ENCODE measurements at regions not wholly inside any gene's neighbourhood (a gene's known extent, or its start where the extent isn't known, plus 50 kb on each side); places are given as distances from the start of the nearest gene placed in this dataset.
A peak's percentile ranks its signal among the peaks of the same experiment; 100 is the strongest.
"Not testable (repeated sequence)": the region's sequence is repeated elsewhere in the genome, so short reads cannot be mapped to it uniquely, and the experiment has no call there.

DNA sequence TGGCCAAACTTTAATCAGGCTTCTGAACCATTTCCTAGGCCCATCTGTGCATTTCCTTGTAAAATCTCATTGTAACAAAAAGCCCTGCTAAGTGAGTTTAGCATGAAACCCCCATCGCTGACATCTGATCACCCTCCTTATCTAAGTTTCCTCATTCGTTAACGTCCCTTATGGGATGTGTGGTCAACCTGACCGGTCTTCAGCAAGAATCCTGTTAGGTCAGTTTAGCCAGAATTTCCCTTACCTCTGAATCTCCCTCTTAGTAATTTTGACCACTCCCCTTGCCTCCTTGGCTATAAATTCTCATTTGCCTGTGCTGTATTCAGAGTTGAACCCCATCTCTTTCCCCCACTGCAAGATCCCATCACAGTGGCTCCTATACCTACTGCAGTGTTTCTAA lies 239.3 kb downstream of the RMST start:
- no peak overlapping the region for H3K4me3 ChIP-seq (ENCODE audit: low read depth, low read length)
- TF ChIP-seq, protein P1, sequence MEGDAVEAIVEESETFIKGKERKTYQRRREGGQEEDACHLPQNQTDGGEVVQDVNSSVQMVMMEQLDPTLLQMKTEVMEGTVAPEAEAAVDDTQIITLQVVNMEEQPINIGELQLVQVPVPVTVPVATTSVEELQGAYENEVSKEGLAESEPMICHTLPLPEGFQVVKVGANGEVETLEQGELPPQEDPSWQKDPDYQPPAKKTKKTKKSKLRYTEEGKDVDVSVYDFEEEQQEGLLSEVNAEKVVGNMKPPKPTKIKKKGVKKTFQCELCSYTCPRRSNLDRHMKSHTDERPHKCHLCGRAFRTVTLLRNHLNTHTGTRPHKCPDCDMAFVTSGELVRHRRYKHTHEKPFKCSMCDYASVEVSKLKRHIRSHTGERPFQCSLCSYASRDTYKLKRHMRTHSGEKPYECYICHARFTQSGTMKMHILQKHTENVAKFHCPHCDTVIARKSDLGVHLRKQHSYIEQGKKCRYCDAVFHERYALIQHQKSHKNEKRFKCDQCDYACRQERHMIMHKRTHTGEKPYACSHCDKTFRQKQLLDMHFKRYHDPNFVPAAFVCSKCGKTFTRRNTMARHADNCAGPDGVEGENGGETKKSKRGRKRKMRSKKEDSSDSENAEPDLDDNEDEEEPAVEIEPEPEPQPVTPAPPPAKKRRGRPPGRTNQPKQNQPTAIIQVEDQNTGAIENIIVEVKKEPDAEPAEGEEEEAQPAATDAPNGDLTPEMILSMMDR (conservative IDR thresholded peaks at IDR 0.05; ENCODE audit: low read depth, low read length): no peak
- no peak for DNase-seq (ENCODE audit: low read depth)

DNA sequence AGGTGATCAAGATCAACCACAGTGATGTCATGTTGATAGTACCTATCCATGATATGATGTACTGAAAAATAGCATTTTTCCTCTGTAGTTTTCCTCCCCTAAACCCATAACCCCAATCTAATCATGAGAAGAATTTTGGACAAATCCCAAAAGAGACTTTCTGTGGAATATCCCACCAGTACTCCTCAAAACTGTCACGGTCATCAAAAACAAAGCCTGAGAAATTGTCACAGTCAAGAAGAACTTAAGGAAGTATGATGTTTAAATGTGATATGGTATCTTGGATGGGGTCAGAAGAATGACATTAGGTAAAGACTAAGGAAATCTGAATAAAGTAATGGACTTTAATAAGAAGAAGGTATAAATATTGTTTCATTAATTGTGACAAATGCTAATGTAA lies 248.8 kb downstream of the RMST start:
- H3K4me3 ChIP-seq (ENCODE audit: low read depth, low read length): no peak overlapping the region
- TF ChIP-seq, protein P1 (conservative IDR thresholded peaks at IDR 0.05; ENCODE audit: low read depth, low read length): no peak
- DNase-seq (ENCODE audit: low read depth): no peak

DNA sequence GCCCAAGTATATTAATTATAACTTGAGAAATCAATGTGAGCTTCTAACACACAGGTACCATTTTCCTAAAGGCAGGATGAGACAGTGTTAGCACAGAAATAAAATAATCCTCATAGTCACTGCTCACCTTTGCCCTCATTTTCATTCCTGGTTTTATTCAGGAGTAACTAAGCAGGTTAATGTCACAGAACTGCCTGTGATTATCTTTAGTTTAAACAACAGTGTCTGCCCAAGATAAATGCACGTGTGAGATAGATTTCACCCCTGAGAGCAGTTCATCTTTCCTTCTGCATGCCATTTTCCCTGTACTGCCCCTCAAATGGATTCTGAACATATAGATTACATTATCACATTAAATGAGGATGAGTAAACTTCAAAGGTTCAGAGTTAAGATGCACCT lies 250.7 kb downstream of the RMST start:
- TF ChIP-seq, protein P1 (conservative IDR thresholded peaks at IDR 0.05; ENCODE audit: low read depth, low read length): no peak
- H3K4me3 ChIP-seq (ENCODE audit: low read depth, low read length): no peak overlapping the region
- DNase-seq (ENCODE audit: low read depth): no peak

DNA sequence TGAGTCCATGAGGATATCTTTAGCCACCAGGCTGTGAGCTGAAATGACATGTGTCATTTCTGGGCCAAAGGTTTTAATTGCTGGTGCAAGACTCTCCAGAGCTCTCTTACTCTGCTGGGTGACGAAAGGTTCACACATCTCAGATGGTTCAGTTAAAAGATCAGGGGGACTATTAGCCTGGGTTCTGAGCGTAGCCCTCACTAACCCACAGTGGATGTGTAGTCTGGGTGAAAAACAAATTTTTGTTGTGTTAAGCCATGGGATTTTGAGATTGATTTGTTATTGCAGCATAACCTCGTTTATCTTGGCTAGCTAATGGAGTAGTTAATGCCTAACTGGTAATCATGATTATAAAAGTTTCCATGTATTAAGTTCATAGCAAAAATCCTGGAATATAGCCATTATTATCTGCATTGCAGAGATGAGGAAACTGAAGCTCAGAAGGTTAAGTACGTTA lies 251.5 kb downstream of the RMST start:
- no peak for DNase-seq (ENCODE audit: low read depth)
- TF ChIP-seq, protein P1 (conservative IDR thresholded peaks at IDR 0.05; ENCODE audit: low read depth, low read length): no peak
- no peak overlapping the region for H3K4me3 ChIP-seq (ENCODE audit: low read depth, low read length)

DNA sequence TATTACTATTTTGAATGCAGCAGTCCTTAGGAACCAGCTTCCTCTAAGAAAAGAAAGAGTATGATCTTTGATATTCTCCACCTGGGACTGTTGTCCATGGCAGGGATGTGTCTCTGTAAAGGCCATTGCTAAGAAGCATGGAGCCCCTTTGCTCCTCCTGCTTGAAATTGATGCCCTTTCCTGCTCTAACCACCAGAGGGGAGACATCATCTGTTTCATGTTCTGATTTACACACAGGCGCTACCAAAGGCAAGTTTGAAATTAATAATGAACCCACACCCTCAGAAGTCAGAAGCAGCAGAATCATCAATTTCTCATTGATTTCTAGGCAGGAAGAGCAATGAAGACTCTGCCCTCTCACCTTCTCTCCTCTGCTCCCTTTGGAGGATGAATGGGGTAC lies 253.8 kb downstream of the RMST start:
- peak; percentile 0 for DNase-seq (ENCODE audit: low read depth)
- TF ChIP-seq, protein P1 (conservative IDR thresholded peaks at IDR 0.05; ENCODE audit: low read depth, low read length): peak; percentile 11
- no peak overlapping the region for H3K4me3 ChIP-seq (ENCODE audit: low read depth, low read length)

DNA sequence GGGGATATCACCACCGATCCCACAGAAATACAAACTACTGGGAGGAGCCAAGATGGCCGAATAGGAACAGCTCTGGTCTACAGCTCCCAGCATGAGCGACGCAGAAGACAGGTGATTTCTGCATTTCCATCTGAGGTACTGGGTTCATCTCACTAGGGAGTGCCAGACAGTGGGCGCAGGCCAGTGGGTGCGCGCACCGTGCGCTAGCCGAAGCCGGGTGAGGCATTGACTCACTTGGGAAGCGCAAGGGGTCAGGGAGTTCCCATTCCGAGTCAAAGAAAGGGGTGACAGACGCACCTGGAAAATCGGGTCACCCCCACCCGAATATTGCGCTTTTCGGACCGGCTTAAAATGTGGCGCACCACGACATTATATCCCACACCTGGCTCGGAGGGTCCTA lies 261.2 kb downstream of the RMST start:
- H3K4me3 ChIP-seq (ENCODE audit: low read depth, low read length): not testable (repeated sequence)

DNA sequence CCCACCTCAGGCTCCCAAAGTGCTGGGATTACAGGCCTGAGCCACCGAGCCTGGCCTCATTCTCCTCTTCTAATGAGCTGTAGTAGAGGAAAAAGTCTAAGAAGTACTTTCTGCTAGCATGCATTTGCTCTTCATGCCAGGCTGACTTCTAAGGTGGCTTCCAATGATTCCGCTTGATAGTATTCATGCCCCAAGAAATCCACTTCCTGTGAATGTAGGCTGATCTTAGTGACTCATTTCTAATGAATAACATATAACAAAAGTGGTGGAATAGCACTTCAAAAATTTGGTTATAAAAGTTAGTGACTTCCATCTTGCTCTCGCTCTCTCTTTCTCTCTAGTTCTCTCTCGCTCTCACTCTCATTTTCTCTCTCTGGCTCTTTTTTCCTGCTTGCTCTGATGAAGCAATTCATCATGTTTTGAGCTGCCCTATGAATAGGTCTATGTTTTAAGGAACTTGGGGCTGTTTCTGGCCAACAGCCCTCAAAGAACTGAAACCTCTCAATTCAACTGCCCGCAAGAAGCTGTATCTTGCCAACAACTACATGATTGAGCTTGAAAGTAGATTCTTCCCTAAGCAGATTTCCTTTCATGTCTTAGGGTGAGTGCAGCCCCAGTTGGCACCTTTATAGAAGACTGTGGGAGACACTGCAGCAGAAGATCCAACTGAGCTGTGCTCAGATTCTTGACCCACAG lies 282.9 kb downstream of the RMST start:
- TF ChIP-seq, protein P1 (conservative IDR thresholded peaks at IDR 0.05; ENCODE audit: low read depth, low read length): no peak
- no peak overlapping the region for H3K4me3 ChIP-seq (ENCODE audit: low read depth, low read length)
- no peak for DNase-seq (ENCODE audit: low read depth)

More for the DNA sequence above, 261.2 kb downstream of the RMST start:
- not testable (repeated sequence) for DNase-seq (ENCODE audit: low read depth)
